Uterus (tissue), 3 donors: ENCODE measurements at regions not wholly inside any gene's neighbourhood (a gene's known extent, or its start where the extent isn't known, plus 50 kb on each side); places are given as distances from the start of the nearest gene placed in this dataset.

Source experiments
- DNase-seq, 2 donors: peaks; one replicate each; pipeline ENCODE4 v3.0.0-alpha.2; 2019 to 2020
- H3K27ac ChIP-seq, 2 donors: fragments of 200-600 bp; sonication (generic); 1 replicate in 1 of 2; 2 replicates in 1 of 2; pipeline ENCODE4 v1.5.1; 2016 to 2018
- H3K27me3 ChIP-seq, 2 donors: fragments of 200-600 bp; sonication (generic); one replicate each; pipeline ENCODE4 v1.5.1; 2018 to 2019; ENCODE audit warnings: control low read depth in 1 of 2
- H3K36me3 ChIP-seq, 2 donors: fragments of 200-600 bp; sonication (generic); one replicate each; pipeline ENCODE4 v1.5.1; 2019; ENCODE audit warnings: control low read depth in 1 of 2
- H3K4me1 ChIP-seq, 2 donors: fragments of 200-600 bp; sonication (generic); one replicate each; pipeline ENCODE4 v1.5.1; 2018 to 2019; ENCODE audit warnings: control low read depth in 1 of 2
- H3K4me3 ChIP-seq, 2 donors: fragments of 200-600 bp; sonication (generic); 1 replicate in 1 of 2; 2 replicates in 1 of 2; pipeline ENCODE4 v1.5.1; 2018 to 2019; ENCODE audit warnings: mild to moderate bottlenecking in 1 of 2
- H3K9me3 ChIP-seq, 2 donors: fragments of 200-600 bp; sonication (generic); one replicate each; pipeline ENCODE4 v1.5.1; 2019; ENCODE audit warnings: control low read depth in 1 of 2
- CTCF ChIP-seq, 4 experiments: fragments of 200-600 bp in 2 of 4; fragments of 450-650 bp in 2 of 4; sonication (generic) in 2 of 4; IDR thresholded peaks; one replicate each; pipeline ENCODE4 v1.5.1; 2016 to 2019; ENCODE audit warnings: antibody characterized with exemption in 4 of 4, mild to moderate bottlenecking in 2 of 4, moderate library complexity in 1 of 4
- POLR2A ChIP-seq, 2 donors: fragments of 450-650 bp; IDR thresholded peaks; one replicate each; pipeline ENCODE4 v1.6.1; 2016; ENCODE audit warnings: antibody characterized with exemption in 2 of 2, mild to moderate bottlenecking in 1 of 2, moderate library complexity in 1 of 2
- intact Hi-C: fragments of 100-400 bp; cut with DNase I; formaldehyde crosslinking; loops from one replicate; pipeline ENCODE4 v1.15.1; 2023; ENCODE audit warnings: low total_unique reads
- donor health status: DM: yes; HTN: yes; CAD: no.

- no peaks in the 10 kb centered on the region for H3K4me1 ChIP-seq
- TF ChIP-seq CTCF (IDR thresholded peaks at IDR 0.05) (no peak), POLR2A (IDR thresholded peaks at IDR 0.05) (no peak)
- H3K36me3 ChIP-seq = no peaks in the 10 kb centered on the region
- DNase-seq = no peak
- H3K27ac ChIP-seq = no peak overlapping the region
- H3K9me3 ChIP-seq = no peaks in the 10 kb centered on the region
- intact Hi-C loops = no loop called here
- H3K27me3 ChIP-seq = no peaks in the 10 kb centered on the region
- no peak overlapping the region for H3K4me3 ChIP-seq
Observed at GRCh38 chr3:14334936-14335335, 67.5 kb upstream of the SLC6A6 start.

- H3K4me3 ChIP-seq = no peak overlapping the region
- no peaks in the 10 kb centered on the region for H3K27me3 ChIP-seq
- no peak overlapping the region for H3K27ac ChIP-seq
- H3K4me1 ChIP-seq = no peaks in the 10 kb centered on the region
- H3K9me3 ChIP-seq = no peaks in the 10 kb centered on the region
- DNase-seq = no peak
- TF ChIP-seq POLR2A (IDR thresholded peaks at IDR 0.05) (no peak), CTCF (IDR thresholded peaks at IDR 0.05) (no peak)
- no peaks in the 10 kb centered on the region for H3K36me3 ChIP-seq
- intact Hi-C loops = no loop called here
Observed at GRCh38 chr3:14335774-14336748, 66.3 kb upstream of the SLC6A6 start.

GRCh38 chr3:14336749-14337598 is 65.4 kb upstream of the SLC6A6 start:
- Histone ChIP-seq H3K4me1 (no peaks in the 10 kb centered on the region), H3K36me3 (no peaks in the 10 kb centered on the region), H3K9me3 (no peaks in the 10 kb centered on the region), H3K27ac (no peak overlapping the region), H3K27me3 (no peaks in the 10 kb centered on the region), H3K4me3 (no peak overlapping the region)
- TF ChIP-seq CTCF (IDR thresholded peaks at IDR 0.05) = no peak
- TF ChIP-seq POLR2A (IDR thresholded peaks at IDR 0.05) = no peak
- no peak for DNase-seq
- intact Hi-C loops = no loop called here

GRCh38 chr3:14337828-14338227 is 64.6 kb upstream of the SLC6A6 start:
- no peaks in the 10 kb centered on the region for H3K4me1 ChIP-seq
- H3K9me3 ChIP-seq = no peaks in the 10 kb centered on the region
- no peak for TF ChIP-seq POLR2A (IDR thresholded peaks at IDR 0.05)
- TF ChIP-seq CTCF (IDR thresholded peaks at IDR 0.05) = no peak
- H3K27me3 ChIP-seq = no peaks in the 10 kb centered on the region
- intact Hi-C loops = no loop called here
- no peak overlapping the region for H3K4me3 ChIP-seq
- no peaks in the 10 kb centered on the region for H3K36me3 ChIP-seq
- H3K27ac ChIP-seq = no peak overlapping the region
- no peak for DNase-seq

- H3K27me3 ChIP-seq = no peaks in the 10 kb centered on the region
- H3K36me3 ChIP-seq = no peaks in the 10 kb centered on the region
- no peak for TF ChIP-seq POLR2A (IDR thresholded peaks at IDR 0.05)
- no peak for TF ChIP-seq CTCF (IDR thresholded peaks at IDR 0.05)
- intact Hi-C loops = no loop called here
- H3K4me3 ChIP-seq = no peak overlapping the region
- no peak overlapping the region for H3K27ac ChIP-seq
- H3K4me1 ChIP-seq = no peaks in the 10 kb centered on the region
- no peaks in the 10 kb centered on the region for H3K9me3 ChIP-seq
- DNase-seq = no peak
Observed at GRCh38 chr3:14338242-14338641, 64.2 kb upstream of the SLC6A6 start.
